HTR-8/SVneo (cell line): ENCODE measurements at regions not wholly inside any gene's neighbourhood (a gene's known extent, or its start where the extent isn't known, plus 50 kb on each side); places are given as distances from the start of the nearest gene placed in this dataset.

Experiments
- DNase-seq: peaks from one replicate; pipeline ENCODE4 v3.0.0; 2011; ENCODE audit warnings: low spot score, mixed read lengths; ENCODE audit not compliant: insufficient read length
- FAIRE-seq: peaks from 2 replicates; lab custom pipeline; 2011; peaks lifted over from hg19 to GRCh38; lab: Jason Lieb, UNC

GRCh38 chr3:55343486-55344357 lies 143.4 kb downstream of the WNT5A start:
- FAIRE-seq: no peak

DNA sequence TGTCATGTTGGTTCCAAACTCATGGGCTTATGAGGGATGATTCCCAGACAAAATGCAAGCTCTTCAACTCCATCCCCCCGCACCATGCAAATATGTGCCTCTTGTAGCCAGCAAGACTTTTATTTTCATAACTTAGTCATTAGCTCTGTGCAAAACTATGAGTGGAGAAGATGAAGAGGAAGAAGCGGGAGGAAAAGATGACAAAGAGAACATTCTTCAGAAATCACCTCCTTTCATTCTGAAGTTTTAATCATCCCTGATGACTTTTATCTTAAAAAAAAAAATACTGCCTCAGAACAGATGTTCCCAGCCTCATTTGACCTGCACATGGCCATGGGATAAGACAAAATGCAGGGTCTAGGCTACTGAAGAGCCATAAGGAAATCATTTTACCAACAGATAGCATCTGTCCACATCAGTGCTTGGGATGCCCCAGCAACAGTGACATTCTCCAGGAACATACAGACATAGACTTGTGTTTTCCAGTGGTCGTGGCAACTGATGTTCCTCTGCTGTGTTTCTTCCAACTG lies 145.5 kb downstream of the WNT5A start:
- DNase-seq (no peak), FAIRE-seq (no peak)

More at GRCh38 chr3:55343486-55344357, 143.4 kb downstream of the WNT5A start:
- DNase-seq: no peak

DNA sequence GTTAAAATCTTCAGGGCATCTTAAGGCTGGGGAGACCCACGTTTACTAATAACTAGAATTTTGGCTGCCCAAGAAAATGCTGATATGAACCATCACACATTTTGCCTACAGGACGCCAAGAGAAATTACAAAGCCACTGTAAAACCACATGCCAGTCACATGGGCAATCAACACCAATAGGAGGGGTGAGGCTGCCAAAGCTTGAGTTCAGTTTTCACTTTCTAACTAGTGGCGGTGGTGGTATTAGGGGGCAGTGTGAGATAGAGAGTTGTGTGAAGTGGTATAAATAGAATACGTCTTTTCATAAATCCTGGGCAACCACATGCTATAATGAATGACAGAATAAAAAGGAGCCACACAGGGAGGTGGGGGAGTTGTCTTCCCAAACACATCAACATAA lies 147.3 kb downstream of the WNT5A start:
- FAIRE-seq: no peak

DNA sequence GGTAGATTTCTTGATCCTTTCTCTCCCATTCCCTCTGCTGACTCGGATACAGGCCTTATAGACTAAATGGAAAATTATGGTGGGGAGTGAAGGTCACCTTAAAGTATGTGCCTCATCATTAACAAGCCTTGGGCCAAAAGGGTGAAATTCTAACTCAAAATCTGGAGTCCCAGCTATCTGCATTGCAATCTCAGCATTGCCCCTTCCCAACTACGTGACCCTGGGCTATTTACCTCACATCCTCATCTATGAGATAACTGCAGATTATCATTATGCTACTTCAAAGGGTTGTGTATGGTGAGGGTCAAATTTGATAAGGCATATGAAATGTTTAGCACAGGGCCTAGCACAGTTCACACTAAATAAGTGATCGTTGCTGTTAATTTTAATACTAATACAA lies 147.7 kb downstream of the WNT5A start:
- no peak for DNase-seq
- FAIRE-seq: no peak

More for the DNA sequence above, 147.3 kb downstream of the WNT5A start:
- no peak for DNase-seq

GRCh38 chr3:55337641-55338180 lies 149.4 kb downstream of the WNT5A start:
- DNase-seq (no peak), FAIRE-seq (no peak)

DNA sequence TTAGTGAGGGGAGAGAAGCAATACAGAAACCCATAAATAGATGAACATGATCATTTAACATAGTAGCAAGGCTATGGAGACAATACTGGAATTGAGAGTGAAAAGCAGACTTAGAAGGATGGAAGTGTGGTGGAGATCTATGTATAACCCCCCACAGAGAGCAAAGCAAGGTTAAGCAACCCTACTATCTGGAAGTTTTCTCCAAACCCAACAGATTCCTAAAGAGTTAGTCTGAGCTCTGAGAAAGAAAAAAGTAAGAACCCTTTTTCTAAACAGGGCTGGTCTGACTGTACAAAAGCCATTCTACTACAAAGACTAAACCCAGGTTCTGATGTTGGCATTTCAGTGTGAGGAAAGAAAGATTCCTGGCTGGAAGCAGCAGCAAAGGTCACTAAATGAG lies 153.2 kb downstream of the WNT5A start:
- DNase-seq: no peak
- no peak for FAIRE-seq

GRCh38 chr3:55333046-55333445 lies 154.1 kb downstream of the WNT5A start:
- no peak for FAIRE-seq
- no peak for DNase-seq

GRCh38 chr3:55332176-55332575 lies 154.9 kb downstream of the WNT5A start:
- FAIRE-seq (no peak), DNase-seq (no peak)

GRCh38 chr3:55331524-55331923 lies 155.6 kb downstream of the WNT5A start:
- DNase-seq (no peak), FAIRE-seq (no peak)

DNA sequence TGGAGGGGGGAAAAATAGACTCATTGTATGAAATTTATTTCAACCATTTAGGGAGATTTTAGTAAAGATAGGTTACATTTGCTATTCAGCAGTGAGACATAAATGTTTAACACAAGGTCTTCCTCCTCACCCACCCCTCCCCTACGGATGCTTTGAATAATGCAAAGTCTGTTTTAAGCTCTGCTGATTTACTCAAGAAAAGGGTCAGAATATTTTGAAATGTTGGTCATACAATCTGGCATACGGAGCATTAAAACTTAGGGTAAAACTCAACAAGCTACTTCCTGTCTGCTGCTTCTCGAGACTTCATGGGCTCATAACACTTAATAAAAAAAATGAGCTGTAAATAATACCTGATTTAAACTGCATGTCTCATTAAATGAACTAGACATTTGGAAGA lies 156.3 kb downstream of the WNT5A start:
- no peak for FAIRE-seq
- DNase-seq: no peak

GRCh38 chr3:55330355-55330754 lies 156.8 kb downstream of the WNT5A start:
- peak; percentile 73 for DNase-seq
- peak; percentile 40 for FAIRE-seq

DNA sequence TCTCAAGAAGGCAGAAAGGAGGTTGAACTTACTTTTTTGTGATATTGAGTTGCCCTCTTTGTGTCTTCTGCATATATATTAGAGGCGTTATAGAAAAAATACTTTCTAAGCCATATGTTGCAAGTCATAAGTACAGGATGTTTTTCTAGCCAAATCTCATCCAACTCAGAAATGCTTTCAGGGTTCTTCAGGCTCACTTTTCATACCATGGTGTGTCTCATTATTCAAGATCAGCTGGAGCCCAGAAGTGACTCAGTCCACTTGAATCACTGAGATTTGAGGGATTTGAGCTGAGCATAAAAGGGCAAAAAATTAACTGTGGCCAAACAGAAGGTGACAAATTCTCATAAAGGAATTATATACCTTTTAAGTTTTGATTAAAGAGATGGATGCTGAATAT lies 157.3 kb downstream of the WNT5A start:
- FAIRE-seq (no peak), DNase-seq (peak; percentile 32)

DNA sequence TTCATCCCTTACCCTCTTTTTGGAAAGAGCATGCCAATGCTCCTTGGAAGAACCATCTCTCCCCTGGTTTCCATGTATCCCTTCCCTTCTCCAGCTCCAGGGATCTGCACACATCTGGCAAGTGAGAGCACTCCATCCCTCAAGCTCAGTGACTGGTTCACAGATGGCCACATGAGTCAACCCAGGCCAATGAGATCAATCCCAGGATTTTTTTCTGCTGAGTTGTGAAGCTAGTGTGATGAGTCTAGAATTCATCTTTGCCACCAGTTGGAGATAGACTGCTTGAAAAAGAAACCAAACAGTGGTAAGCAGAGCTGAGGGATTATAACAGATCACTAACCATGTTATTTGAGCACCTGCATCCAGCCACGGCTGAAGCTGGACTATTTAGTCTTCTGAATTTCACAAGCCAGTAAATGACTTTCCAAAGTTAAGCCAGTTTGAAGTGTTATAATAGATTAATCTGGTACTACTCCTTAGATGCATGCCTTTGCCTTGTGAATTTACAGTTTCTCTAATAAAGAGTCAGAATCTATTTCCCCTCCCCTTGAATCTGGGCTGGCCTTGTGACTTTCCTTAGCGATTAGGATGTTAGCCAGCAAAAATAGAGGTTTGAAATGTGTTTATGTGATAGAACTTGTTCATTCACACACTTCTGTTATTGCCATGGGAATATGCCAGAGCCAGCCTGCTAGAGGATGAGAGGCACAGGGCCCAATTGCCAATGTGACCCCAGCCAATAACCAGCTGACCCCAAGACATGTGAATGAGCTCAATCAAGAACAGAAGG lies 159.8 kb downstream of the WNT5A start:
- FAIRE-seq (peak; percentile 16), DNase-seq (peak; percentile 15)

- FAIRE-seq: no peak
- no peak for DNase-seq
Observed at GRCh38 chr3:55322638-55323037, 164.5 kb downstream of the WNT5A start.

DNA sequence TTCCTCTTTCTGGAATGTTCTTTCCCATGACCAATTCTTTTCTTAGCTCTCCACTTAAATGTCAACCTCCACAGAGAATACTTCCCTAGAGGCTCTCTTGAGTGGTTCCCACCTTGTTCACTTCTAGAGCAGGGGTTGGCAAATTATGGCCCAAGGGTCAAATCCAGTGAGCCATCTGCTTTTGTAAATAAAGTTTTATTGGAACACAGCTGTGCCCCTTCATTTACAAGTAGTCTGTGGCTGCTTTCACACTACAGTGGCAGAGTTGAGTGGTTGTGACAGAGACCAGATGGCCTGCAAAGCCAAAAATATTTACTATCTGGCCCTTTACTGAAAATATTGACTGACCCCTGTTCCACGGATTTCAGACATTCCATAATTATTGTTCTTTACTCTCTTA lies 166.2 kb downstream of the WNT5A start:
- DNase-seq (no peak), FAIRE-seq (no peak)

DNA sequence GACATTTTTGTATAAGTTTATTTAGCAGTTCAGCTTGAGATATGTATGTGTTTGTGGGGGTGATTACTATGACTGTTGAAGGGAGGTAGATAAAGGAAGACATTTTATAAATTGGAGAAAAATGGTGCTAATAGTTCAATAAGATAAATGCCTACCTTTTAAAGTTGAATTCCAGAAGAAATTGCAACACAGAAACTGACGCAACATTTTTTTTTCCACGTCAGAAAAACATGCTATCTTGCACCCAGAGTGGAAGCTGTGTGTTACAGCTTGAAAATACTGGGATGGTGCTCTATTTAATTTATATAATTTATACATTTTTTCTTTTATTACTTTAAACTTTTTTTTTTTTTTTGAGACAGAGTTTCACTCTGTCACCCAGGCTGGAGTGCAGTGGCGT lies 171.7 kb downstream of the WNT5A start:
- FAIRE-seq: no peak
- DNase-seq: no peak

DNA sequence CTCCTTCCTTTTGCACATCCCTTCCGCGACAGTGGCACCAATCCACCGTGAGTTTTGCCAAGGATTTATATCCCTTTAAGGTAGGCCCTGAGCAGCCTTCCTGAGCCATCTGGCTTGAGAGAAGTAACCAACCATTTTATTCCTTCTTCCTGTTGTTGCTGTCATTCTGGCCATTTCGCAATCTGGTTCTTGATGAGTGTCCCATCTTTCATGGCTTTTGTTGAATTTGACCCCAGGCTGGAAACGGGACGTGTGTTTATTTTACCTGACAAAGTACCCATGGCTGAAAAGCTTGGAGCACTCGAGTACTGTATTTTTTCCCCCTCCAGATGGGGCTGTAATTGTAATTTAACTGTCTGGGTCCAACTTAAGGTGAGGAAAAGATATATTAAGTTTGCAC lies 173.4 kb downstream of the WNT5A start:
- no peak for FAIRE-seq
- no peak for DNase-seq

GRCh38 chr3:55309336-55309735 lies 177.8 kb downstream of the WNT5A start:
- FAIRE-seq (no peak), DNase-seq (no peak)

DNA sequence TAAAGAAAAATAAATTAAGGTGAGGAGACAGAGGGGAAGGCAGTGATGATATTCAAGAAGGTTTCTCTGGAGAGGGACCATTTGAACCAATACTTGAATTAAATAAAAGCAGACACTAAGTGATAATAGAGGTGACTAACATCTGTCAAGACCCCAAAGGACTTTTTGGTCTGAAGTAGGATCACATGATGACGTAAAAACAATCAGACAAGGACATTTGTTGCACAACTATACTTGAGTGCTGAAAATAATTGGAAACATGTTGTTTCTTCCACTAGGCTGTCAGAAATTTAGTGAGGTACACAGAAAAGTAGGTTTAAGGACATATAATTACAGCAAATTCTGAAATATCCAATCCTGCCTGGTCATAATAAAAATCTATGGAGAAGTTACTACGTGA lies 179.5 kb downstream of the WNT5A start:
- no peak for FAIRE-seq
- DNase-seq: no peak

DNA sequence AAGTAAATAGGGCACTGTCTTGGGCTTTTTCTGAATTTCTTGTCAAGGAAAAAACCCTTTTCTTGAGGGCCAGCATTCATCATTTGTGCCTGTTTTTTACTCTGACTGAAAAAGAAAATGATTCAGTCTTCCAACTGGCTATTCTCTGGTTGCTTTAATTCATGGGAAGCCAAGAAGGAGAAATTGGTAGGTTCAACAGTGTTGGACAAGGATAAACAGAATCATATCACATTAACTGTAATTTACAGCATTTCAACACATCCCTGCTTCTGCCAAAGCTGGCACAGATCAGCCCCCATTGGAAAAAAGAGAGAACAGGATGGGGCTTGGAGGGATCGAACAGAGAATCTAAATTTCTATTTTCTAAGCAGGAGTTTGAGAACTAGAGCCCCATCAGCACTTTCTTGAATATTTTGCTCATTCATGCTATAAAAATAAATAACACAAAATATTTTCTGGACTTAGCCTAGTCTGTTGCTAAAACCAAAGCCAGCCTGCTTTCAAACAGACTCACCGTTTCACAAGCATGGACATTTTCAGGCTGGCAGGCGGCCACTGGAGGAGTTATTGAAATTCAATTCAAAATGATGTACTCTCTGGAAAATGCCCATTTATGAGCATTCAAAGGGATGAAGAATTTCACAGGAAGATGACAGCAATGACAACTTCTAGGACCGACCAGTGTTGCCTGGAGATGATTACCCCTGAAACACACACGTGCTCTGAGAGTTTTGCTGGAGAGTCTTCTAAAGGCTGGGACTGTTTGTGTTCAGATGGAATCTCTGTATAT lies 181.2 kb downstream of the WNT5A start:
- DNase-seq (no peak), FAIRE-seq (no peak)
